SK-N-SH (cell line): ENCODE measurements at regions not wholly inside any gene's neighbourhood (a gene's known extent, or its start where the extent isn't known, plus 50 kb on each side); places are given as distances from the start of the nearest gene placed in this dataset.

Experiments used
- EP300 ChIP-seq, 2 experiments: IDR thresholded peaks; 2 replicates each; pipeline versions ENCODE4 v1.4.0 to v1.6.1; 2012; ENCODE audit warnings: borderline replicate concordance in 1 of 2, low read depth in 1 of 2, low read length in 1 of 2
- EZH2phosphoT487 ChIP-seq: fragments of 200-600 bp; sonication (generic); IDR thresholded peaks from 2 replicates; pipeline ENCODE4 v1.6.1; 2017; ENCODE audit warnings: low read depth, mixed run types, mild to moderate bottlenecking, antibody characterized with exemption, moderate library complexity, borderline replicate concordance
- FOSL2 ChIP-seq: IDR thresholded peaks from 2 replicates; pipeline ENCODE4 v1.4.0; 2012; ENCODE audit warnings: low read depth, mild to moderate bottlenecking, moderate library complexity, borderline replicate concordance
- FOXJ3 ChIP-seq: sonication (generic); formaldehyde crosslinking; IDR thresholded peaks from 2 replicates; pipeline ENCODE4 v1.5.1; 2020; ENCODE audit warnings: mild to moderate bottlenecking, missing genetic modification reagents
- GABPA ChIP-seq: IDR thresholded peaks from 2 replicates; pipeline ENCODE4 v1.4.0; 2012; ENCODE audit warnings: low read depth, mild to moderate bottlenecking
- MAX ChIP-seq: IDR thresholded peaks from 2 replicates; pipeline ENCODE4 v1.4.0; 2012; ENCODE audit warnings: low read depth
- MEF2A ChIP-seq: IDR thresholded peaks from 2 replicates; pipeline ENCODE4 v1.4.0; 2012; ENCODE audit warnings: low read depth, borderline replicate concordance
- MXI1 ChIP-seq: IDR thresholded peaks from 2 replicates; pipeline ENCODE4 v1.6.1; 2012; ENCODE audit warnings: mild to moderate bottlenecking, low read depth, low read length, improper control_type of control experiment
- NFIC ChIP-seq: IDR thresholded peaks from 2 replicates; pipeline ENCODE4 v1.4.0; 2012; ENCODE audit warnings: borderline replicate concordance
- PBX3 ChIP-seq: IDR thresholded peaks from 2 replicates; pipeline ENCODE4; 2012
- RAD21 ChIP-seq: IDR thresholded peaks from 2 replicates; pipeline ENCODE4 v1.6.1; 2012; ENCODE audit warnings: mild to moderate bottlenecking, low read length
- RCOR1 ChIP-seq: fragments of 150-350 bp; IDR thresholded peaks from 2 replicates; pipeline ENCODE4 v1.6.1; 2017; ENCODE audit warnings: antibody characterized with exemption, low read length
- RFX5 ChIP-seq: IDR thresholded peaks from 2 replicates; pipeline ENCODE4 v1.6.1; 2012; ENCODE audit warnings: mild to moderate bottlenecking, improper control_type of control experiment, low read length
- TCF12 ChIP-seq: IDR thresholded peaks from 2 replicates; pipeline ENCODE4 v1.4.0; 2012
- YY1 ChIP-seq: IDR thresholded peaks from 2 replicates; pipeline ENCODE4 v1.4.0; 2012; ENCODE audit warnings: low read depth, mild to moderate bottlenecking
- ZBTB33 ChIP-seq: IDR thresholded peaks from 2 replicates; pipeline ENCODE4 v1.4.0; 2012; ENCODE audit warnings: low read depth, borderline replicate concordance
- TF ChIP-seq, protein P1 (sequence below): fragments of 200-600 bp; sonication (generic); IDR thresholded peaks from 2 replicates; pipeline ENCODE4 v1.6.1; 2017; ENCODE audit warnings: antibody characterized with exemption, mild to moderate bottlenecking, moderate library complexity
- TF ChIP-seq, protein P2 (sequence below): IDR thresholded peaks from 2 replicates; pipeline ENCODE4 v1.6.1; 2012; ENCODE audit warnings: mild to moderate bottlenecking, low read depth, low read length, moderate library complexity

DNA sequence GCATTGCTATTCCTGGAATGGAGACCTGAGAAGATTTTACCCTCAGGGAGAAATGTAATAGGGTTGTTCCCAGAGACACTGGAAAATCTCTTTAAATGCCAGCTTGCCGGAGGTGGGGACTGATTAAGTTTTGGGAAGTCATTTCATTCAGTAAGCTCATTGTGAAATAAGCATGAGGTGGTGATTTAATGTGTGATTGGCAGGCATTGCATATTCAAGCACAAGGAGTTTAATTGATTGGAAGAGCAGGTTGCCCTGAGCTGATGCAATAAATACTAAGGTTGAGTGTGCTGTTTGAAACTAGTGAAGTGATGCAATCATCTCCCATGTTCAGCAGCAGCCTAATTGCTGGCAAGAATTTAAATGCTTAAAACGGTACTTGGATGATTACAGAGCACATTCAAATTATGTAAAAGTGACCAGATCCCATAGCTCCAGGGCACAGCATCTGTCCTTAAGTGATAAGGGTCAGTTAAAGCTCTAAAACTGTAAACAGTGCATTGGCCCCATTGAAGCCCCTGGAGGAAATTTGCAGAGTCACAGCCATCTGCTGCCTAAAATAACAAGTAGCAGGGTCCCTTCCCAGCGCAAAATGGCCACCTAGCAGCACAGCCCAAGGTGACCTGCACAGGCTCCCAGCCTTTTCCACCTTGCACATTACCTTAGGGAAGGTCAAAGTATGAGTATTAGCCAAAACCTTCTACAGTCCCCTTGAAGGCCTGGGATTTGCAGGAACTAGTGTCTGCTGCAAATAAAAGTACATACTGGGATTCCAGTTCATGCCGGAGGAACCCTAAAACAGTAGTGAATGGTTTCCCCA, 92.1 kb downstream of the CCDC71L start (continued):
- no peak for TF ChIP-seq ZBTB33
- no peak; the same call in 1 of the 2 replicates for TF ChIP-seq GABPA
- peak; percentile 49 for TF ChIP-seq RAD21
- peak; percentile 7 to 94; a peak in 2 of 4 replicates for TF ChIP-seq EP300 (IDR thresholded peaks at IDR 0.05; ENCODE audit: borderline replicate concordance in 1 of 2, low read depth in 1 of 2, low read length in 1 of 2)
- TF ChIP-seq MEF2A: no peak
- no peak for TF ChIP-seq YY1
- TF ChIP-seq, protein P1, sequence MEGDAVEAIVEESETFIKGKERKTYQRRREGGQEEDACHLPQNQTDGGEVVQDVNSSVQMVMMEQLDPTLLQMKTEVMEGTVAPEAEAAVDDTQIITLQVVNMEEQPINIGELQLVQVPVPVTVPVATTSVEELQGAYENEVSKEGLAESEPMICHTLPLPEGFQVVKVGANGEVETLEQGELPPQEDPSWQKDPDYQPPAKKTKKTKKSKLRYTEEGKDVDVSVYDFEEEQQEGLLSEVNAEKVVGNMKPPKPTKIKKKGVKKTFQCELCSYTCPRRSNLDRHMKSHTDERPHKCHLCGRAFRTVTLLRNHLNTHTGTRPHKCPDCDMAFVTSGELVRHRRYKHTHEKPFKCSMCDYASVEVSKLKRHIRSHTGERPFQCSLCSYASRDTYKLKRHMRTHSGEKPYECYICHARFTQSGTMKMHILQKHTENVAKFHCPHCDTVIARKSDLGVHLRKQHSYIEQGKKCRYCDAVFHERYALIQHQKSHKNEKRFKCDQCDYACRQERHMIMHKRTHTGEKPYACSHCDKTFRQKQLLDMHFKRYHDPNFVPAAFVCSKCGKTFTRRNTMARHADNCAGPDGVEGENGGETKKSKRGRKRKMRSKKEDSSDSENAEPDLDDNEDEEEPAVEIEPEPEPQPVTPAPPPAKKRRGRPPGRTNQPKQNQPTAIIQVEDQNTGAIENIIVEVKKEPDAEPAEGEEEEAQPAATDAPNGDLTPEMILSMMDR: no peak
- TF ChIP-seq RFX5: no peak
- peak; percentile 44; the same call in 1 of the 2 replicates for TF ChIP-seq TCF12
- peak; percentile 46 for TF ChIP-seq MXI1
- TF ChIP-seq, protein P2, sequence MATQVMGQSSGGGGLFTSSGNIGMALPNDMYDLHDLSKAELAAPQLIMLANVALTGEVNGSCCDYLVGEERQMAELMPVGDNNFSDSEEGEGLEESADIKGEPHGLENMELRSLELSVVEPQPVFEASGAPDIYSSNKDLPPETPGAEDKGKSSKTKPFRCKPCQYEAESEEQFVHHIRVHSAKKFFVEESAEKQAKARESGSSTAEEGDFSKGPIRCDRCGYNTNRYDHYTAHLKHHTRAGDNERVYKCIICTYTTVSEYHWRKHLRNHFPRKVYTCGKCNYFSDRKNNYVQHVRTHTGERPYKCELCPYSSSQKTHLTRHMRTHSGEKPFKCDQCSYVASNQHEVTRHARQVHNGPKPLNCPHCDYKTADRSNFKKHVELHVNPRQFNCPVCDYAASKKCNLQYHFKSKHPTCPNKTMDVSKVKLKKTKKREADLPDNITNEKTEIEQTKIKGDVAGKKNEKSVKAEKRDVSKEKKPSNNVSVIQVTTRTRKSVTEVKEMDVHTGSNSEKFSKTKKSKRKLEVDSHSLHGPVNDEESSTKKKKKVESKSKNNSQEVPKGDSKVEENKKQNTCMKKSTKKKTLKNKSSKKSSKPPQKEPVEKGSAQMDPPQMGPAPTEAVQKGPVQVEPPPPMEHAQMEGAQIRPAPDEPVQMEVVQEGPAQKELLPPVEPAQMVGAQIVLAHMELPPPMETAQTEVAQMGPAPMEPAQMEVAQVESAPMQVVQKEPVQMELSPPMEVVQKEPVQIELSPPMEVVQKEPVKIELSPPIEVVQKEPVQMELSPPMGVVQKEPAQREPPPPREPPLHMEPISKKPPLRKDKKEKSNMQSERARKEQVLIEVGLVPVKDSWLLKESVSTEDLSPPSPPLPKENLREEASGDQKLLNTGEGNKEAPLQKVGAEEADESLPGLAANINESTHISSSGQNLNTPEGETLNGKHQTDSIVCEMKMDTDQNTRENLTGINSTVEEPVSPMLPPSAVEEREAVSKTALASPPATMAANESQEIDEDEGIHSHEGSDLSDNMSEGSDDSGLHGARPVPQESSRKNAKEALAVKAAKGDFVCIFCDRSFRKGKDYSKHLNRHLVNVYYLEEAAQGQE: 0 out of 2 replicates have a peak, but pooled peaks have one; percentile 3
- no peak for TF ChIP-seq FOSL2
- TF ChIP-seq RCOR1: peak; percentile 97
- TF ChIP-seq EZH2phosphoT487: no peak
- TF ChIP-seq PBX3: no peak
- TF ChIP-seq MAX: no peak
- no peak for TF ChIP-seq NFIC
- peak; percentile 97 for TF ChIP-seq FOXJ3 (CRISPR knock-in tag)
